GM21447 (cell line): ENCODE measurements at regions not wholly inside any gene's neighbourhood (a gene's known extent, or its start where the extent isn't known, plus 50 kb on each side); places are given as distances from the start of the nearest gene placed in this dataset.

Experiments
- ATAC-seq: cut with Tn5 transposase; IDR thresholded peaks from one replicate; pipeline ENCODE4 v1.9.1; 2021; ENCODE audit not compliant: unreplicated experiment

GRCh38 chr17:55635253-55635914 lies 87.3 kb downstream of the TMEM100 start:
- ATAC-seq, result no peak

GRCh38 chr17:55634702-55635101 lies 88.0 kb downstream of the TMEM100 start:
- ATAC-seq, result no peak

- ATAC-seq, result no peak
These were observed 89.8 kb downstream of the TMEM100 start for GRCh38 chr17:55632893-55633292.

- no peak for ATAC-seq
These were observed 90.4 kb downstream of the TMEM100 start for GRCh38 chr17:55632236-55632635.

- ATAC-seq, result no peak
These were observed 92.7 kb downstream of the TMEM100 start for GRCh38 chr17:55629995-55630394.

GRCh38 chr17:55625521-55625920 lies 97.1 kb downstream of the TMEM100 start:
- peak; percentile 70 for ATAC-seq

- peak; percentile 64 for ATAC-seq
These were observed 97.8 kb downstream of the TMEM100 start for GRCh38 chr17:55624772-55625433.

- ATAC-seq, result no peak
These were observed 100.1 kb downstream of the TMEM100 start for GRCh38 chr17:55622547-55622946.

- no peak for ATAC-seq
These were observed 101.7 kb downstream of the TMEM100 start for GRCh38 chr17:55620945-55621344.

- no peak for ATAC-seq
These were observed 102.6 kb downstream of the TMEM100 start for GRCh38 chr17:55620023-55620422.

GRCh38 chr17:55617441-55617840 lies 105.2 kb downstream of the TMEM100 start:
- no peak for ATAC-seq

- no peak for ATAC-seq
These were observed 102.8 kb upstream of the SMIM36 start for GRCh38 chr17:55614061-55614460.

GRCh38 chr17:55612691-55613141 lies 101.5 kb upstream of the SMIM36 start:
- ATAC-seq, result no peak

- ATAC-seq, result no peak
These were observed 96.6 kb upstream of the SMIM36 start for GRCh38 chr17:55607731-55608341.

- no peak for ATAC-seq
These were observed 95.2 kb upstream of the SMIM36 start for GRCh38 chr17:55606488-55606815.

GRCh38 chr17:55605705-55606487 lies 94.6 kb upstream of the SMIM36 start:
- no peak for ATAC-seq

- peak; percentile 66 for ATAC-seq
These were observed 90.7 kb upstream of the SMIM36 start for GRCh38 chr17:55601874-55602364.

- no peak for ATAC-seq
These were observed 87.2 kb upstream of the SMIM36 start for GRCh38 chr17:55598495-55598894.

- no peak for ATAC-seq
These were observed 77.4 kb upstream of the SMIM36 start for GRCh38 chr17:55588446-55589242.

GRCh38 chr17:55587608-55588139 lies 76.4 kb upstream of the SMIM36 start:
- no peak for ATAC-seq
